LNCAP (cell line): ENCODE measurements at regions not wholly inside any gene's neighbourhood (a gene's known extent, or its start where the extent isn't known, plus 50 kb on each side); places are given as distances from the start of the nearest gene placed in this dataset.

Experiments
- TF ChIP-seq, protein P1 (sequence below): fragments of 450-650 bp; IDR thresholded peaks from 2 replicates; pipeline ENCODE4 v1.5.1; 2017; ENCODE audit warnings: mild to moderate bottlenecking

DNA sequence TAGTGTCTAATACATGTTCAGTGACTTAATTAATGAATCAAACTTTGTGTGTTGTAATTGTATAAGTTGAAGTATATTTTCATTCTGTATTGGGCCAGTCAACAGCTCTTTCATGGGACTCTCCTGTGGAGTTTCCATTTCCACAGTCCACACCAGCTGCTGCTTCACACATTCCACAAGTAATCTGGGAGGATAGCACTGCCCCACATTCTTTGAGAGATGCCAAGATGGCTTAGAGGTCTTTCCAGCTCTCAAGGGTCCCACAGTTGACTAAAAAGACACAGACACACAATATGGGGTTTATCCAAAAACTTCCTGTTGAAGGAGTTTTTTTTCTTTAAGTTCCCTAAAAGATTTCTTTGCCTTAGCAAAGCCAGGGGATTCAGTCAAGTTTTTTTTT lies 408.3 kb downstream of the AACS start:
- TF ChIP-seq, protein P1, sequence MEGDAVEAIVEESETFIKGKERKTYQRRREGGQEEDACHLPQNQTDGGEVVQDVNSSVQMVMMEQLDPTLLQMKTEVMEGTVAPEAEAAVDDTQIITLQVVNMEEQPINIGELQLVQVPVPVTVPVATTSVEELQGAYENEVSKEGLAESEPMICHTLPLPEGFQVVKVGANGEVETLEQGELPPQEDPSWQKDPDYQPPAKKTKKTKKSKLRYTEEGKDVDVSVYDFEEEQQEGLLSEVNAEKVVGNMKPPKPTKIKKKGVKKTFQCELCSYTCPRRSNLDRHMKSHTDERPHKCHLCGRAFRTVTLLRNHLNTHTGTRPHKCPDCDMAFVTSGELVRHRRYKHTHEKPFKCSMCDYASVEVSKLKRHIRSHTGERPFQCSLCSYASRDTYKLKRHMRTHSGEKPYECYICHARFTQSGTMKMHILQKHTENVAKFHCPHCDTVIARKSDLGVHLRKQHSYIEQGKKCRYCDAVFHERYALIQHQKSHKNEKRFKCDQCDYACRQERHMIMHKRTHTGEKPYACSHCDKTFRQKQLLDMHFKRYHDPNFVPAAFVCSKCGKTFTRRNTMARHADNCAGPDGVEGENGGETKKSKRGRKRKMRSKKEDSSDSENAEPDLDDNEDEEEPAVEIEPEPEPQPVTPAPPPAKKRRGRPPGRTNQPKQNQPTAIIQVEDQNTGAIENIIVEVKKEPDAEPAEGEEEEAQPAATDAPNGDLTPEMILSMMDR, result no peak

DNA sequence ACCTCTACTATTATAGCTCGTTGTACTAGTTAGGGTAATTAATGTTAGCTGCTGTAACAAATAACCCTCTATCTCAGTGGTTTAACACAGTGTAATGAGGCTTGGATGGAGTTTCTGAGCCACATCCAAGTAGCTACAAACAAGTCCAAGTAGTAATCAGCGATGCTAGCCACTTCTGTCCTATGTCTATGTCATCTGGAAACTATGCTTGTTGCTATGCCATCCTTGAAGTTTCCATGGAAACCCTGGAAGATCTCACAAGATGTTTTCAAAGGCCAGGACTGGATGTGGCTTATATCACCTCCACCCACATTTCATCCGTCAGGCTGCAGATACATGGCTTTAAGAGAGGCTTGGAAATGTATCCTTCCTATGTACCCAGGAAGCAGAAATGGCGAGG lies 422.1 kb downstream of the AACS start:
- TF ChIP-seq, protein P1, result no peak

GRCh38 chr12:125491553-125491952 lies 426.3 kb downstream of the AACS start:
- TF ChIP-seq, protein P1, result no peak

DNA sequence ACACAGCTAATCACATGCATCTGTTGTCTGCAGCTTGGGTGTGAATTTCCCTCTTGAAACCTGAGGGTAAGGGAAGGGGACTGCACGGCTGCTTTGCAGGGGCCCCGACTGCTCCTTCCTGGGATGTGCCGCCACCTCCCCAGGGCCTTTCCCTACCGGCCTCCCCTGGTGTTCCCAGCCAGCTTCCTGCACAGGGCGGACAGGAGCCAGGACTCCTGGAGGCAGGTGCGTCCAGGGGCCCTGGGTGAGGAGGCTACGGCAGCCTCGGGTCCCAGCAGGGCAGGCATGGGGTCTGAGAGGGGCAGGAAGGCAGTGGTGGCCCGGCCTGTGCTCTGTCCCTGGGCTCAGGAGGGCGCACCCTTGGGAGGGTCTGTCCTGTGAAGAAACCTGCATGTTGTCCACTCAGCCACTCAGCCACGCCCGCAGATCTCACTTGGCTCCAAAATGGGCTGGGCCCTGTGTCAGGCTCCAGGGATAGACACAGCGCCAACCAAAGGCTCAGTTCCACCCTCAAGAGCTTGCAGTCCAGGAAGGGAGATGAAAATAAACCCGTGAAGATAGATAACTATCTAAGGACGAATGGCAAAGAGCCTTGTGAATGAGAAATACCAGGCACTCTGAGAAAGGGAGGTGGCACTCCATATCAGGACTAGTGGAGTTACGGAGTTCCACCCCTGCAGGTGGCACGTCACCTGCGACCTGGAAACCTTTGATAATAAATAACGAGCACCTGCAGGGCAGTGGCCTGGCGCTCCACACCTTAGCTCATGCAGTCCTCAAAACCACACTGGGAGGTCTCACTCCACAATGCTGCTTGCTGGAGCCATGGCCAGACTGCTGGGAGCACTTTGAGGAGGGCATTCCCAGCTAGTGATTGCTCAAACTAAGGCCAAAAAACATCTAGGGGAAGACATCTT lies 427.4 kb downstream of the AACS start:
- TF ChIP-seq, protein P1, result no peak

GRCh38 chr12:125493704-125494308 lies 428.6 kb downstream of the AACS start:
- TF ChIP-seq, protein P1, result no peak

- TF ChIP-seq, protein P1, result no peak
Observed at GRCh38 chr12:125503128-125503527, 437.9 kb downstream of the AACS start.

DNA sequence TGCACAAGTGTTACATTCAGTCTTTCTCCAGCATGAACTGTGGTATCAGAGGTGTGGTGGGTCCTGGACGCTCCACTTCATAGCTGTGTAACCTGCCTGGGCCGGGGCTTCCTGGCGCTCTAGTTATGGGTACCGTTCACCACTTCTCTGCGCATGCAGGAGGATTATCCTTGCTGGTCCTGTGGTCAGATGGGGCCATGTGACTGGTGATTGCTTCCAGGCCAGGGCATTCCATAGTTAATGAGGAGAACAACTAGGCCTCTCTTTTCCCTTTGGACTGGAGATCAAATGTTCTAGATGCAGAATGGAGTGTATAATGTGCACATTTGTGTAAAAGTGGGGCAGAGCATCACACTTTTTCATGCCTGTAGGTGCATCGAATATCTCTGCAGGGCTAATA lies 444.0 kb downstream of the AACS start:
- TF ChIP-seq, protein P1, result no peak
